NCI-H2081 (cell line): ENCODE measurements at regions not wholly inside any gene's neighbourhood (a gene's known extent, or its start where the extent isn't known, plus 50 kb on each side); places are given as distances from the start of the nearest gene placed in this dataset.
"Not testable (repeated sequence)": the region's sequence is repeated elsewhere in the genome, so short reads cannot be mapped to it uniquely, and the experiment has no call there.

ENCODE experiments used
- DNase-seq, 2 experiments: peaks; one replicate each; lab custom pipeline; 2025; lab: John Stamatoyannopoulos, UW

DNA sequence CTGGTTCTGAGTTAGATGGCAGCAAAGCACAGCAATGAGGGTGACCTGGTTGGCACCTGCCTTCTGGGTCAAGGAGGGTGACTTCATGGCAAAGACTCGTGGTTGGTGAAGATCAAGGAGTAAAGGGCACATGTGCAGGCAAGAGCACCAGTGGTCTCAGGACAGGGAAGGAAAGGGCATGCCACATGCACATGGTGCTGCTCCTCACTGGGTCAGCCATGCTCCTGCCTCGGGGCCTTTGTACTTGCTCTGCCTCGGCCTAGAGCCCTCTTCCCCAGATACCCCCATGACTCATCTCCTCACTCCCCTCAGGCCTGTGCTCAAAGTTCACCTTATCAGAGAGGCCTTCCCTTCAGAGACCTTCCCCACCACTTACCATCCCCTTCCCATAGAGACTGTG lies 106.7 kb upstream of the KDM7A start:
- DNase-seq, result no peak

DNA sequence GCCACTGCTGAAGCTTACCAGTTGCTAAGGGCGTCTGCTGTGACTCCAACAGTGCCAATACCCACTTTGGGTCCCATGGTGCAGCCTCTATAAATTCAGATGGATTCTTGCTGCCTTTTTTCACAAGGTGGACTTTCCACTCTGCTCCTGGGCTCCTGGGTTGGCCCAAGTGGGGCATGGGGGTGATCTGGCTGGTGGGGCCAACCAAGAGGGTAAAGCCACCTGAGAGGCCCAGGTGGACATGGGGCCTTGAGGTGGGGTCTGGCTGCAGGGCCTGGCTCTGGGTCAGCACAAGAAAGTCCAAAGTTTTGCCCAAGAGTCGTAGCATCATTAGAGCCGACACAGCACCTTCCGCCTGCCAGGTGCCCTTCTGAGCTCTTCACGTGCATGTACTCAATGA lies 105.2 kb upstream of the KDM7A start:
- no peak for DNase-seq

DNA sequence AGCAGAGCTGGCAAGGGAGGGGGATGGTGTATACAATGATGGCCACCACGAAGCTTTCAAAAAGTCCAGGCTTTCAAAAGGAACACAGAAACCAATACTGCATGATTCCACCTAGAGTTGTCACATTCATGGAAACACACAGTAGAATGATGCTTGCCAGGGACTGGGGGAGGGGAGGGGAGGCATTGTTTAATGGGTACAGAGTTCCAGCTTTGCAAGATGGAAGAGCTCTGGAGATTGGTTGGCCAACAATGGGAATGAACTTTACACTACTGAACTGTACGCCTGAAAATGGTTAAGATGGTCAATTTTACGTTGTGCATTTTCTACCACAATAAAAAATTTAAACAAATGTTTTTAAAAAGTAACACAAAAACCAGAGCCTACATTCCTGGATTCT lies 104.5 kb upstream of the KDM7A start:
- DNase-seq, result no peak

DNA sequence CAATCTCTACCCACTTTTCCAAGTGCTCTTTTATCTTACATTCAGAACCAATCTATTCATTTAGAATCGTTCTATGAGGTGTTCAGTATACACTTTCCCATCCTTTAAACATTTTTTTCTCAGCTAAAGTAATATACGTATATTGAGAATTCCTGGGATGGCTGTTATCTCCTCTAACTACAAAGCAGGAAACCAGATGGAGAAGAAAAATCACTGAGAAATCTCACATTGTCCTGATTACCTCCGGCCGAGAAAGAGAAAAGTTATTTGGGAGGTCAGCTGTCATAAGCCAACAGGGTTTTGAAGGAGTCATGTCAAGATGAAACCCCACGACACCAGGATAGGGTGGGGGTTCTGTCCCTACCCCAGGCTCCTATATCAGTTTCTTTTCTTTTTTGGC lies 99.2 kb upstream of the KDM7A start:
- no peak for DNase-seq

DNA sequence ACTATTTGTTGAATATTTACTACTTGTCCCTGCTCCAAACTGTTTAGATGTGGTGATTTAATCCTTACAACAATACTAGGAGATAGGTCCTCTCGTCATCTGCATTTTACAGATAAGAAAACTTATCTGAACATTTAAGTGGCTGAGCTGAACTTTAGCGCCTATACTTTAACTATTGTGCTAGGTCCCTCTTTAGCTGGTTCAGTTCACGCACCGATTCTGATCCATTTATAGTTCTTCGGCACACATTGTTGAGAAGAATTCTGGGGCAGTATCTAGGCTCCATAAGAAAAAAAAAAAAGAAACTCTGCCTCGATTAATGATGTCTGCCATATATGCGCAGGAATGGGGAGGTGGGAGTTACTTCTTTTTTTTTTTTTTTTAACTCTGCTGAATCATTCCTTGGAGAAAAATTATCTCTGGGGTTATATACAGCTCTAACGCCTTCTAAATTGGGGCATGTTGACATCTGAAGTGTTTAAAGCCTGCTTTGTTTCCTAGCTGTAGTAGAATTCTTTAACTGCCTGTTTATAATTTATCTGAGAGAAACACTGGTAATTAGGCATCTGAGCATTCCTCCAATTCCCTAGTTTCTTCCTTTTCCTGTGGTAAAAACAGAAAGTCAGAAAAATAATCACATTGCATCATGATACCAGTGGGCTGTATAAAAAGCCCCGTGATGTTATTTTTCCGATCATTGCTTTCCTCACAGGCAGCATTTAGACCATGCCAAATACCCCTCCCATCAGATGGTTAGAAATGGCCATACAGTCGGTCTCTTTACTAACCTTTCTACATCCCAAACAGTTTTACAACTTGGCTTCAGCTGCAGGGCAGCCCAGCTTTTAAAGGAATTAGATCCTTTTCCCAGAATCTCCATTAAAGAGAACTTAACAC lies 98.5 kb upstream of the KDM7A start:
- DNase-seq, result no peak

DNA sequence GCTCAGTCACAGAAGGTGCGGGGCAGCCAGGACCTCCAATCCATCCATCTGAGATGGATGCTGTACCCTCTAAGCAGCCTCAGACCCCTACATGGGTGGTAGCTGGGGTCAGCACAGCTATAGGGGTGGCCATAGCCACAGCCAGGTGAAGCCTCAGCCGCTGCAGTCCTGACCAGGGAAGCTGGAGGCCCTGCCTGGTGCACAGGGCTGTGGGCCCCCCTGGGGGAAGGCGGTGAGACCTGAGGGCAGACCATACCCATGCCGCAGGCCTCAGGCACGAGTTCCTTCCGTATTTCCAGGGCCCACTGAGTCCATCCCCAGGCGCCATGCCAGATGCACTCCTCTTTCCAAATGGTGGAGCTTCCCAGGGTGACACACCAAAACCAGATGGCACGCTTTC lies 96.6 kb upstream of the KDM7A start:
- DNase-seq, result no peak

DNA sequence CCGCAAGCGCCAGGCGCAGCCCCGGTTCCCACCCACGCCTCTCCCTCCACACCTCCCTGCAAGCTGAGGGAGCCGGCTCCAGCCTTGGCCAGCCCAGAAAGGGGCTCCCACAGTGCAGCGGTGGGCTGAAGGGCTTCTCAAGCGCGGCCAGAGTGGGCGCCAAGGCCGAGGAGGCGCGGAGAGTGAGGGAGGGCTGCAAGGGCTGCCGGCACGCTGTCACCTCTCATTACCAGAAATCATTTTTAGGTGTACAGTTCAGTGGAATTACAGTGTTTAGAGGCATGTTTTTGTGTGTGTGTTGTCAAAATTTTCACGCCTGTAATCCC lies 94.8 kb upstream of the KDM7A start:
- DNase-seq, result not testable (repeated sequence)

DNA sequence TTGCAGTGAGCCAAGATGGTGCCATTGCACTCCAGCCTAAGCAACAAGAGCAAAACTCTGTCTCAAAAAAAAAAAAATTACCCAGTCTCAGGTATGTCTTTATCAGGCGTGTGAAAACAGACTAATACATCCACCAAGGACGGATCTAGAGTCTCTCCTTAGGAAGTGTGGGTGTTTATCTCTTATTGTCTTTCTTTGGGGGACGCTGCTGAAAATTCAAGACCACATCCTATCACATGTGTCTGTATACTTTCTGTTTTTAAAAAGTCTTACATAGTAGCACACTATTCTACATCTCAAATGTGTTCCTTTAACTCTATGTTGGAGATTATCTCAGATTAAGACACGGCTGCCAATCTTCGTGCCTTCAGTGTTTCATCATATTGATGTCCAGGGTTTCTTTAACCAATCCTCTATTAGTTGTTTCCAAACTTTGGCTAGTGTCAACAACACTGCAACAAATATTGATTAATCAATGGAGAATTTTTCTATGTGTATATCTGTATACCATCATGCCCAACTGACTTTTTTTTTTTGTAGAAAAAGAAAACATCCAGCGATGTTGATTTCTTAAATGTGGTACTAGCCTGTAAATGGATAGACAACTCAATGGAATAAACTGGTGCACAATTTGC lies 92.3 kb upstream of the KDM7A start:
- no peak for DNase-seq

DNA sequence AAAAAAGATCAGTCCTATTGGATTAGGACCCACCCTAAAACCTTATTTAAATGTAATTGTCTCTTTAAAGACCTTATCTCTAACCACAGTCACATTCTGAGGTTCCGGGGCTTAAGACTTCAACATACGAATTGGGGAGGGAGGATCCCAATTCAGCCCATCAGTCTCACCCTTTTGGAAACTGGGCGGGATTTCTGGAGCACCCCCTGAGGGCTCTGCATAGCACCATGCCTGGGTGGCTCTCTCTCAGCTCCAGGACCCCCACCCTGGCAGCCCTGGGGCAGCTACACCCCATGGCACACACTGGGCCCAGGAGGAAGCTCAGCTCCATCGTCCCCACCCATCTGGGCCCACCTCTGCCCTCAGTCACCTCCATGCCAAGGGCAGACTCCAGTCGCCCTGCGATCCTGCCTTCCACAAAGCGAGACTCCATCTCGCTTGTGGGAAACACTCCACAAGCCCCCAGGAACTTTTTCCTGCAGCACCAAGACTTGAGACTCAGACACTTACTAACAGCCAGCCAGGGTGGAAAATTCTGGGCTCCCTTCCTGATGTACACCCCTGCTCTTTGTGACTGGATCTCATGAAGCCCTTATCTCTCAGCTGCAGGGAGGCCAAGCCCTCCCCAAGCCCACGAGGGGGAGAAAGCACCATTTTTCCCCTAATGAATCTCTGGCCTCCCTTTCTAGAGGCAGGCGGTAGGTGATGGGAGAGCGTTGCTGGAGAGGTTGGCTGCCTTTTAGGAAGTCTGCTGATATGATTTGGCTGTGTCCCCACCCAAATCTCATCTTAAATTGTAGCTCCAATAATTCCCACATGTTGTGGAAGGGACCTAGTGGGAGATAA lies 90.8 kb upstream of the KDM7A start:
- DNase-seq, result no peak

DNA sequence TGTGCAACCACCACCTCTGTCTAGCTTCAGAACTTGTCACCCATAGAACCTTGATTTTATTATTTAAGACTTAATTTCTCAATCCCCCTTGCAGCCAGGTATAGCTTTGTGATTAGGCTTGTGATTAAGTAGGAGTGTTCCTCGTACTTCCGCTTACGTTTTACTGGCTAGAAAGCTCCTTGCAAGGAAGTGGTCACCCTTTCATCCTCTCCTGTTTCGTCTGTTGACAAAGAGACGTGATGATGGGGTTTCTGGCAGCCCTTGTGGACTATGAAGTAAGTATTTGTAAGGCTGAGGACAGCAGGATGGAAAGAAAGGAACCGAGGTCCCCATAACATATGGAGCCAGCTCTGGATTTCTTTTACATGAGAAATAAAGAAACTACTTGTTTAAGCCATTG lies 86.5 kb upstream of the KDM7A start:
- no peak for DNase-seq

DNA sequence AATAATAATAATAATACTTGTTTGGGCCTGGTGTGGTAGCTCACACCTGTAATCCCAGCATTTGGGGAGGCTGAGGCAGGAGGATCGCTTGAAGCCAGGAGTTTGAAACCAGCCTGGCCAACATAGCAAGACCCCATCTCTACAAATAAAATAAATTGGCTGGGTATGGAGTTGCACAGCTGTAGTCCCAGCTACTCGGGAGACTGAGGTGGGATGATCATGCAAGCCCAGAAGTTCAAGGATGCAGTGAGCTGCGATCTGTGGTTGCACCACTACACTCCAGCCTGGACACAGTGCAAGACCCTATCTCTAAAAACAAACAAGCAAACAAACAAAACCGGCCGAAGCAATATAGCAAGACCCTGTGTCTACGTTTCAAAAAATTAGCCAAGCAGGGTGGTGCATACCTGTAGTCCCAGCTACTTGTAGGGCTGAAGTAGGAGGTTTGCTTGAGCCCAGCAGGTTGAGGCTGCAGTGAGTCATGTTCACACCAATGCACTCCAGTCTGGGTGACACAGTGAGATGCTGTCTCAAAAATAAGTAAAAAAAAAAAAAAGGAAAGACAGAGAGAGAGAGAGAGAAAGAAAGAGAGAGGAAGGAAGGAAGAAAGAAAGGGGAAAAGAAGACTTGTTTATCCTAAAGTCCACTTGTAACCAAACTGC lies 85.6 kb upstream of the KDM7A start:
- DNase-seq, result no peak

DNA sequence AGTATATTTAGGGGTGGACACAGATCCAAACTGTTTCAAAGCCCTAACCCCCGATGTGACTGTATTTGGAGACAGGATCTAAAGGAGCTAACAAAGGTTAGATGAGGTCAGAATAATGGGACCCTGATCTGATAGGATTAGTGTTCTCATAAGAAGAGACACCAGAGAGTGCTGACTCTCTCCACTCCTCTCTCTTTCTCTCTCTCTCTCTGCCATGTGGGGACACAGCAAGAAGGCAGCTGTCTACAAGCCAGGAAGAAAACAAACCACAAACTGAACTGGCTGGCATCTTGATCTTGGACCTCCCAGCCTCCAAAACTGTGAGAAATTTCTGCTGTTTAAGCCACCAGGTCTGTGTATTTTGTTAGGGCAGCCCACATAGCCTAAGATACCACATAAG lies 84.7 kb upstream of the KDM7A start:
- DNase-seq, result no peak

DNA sequence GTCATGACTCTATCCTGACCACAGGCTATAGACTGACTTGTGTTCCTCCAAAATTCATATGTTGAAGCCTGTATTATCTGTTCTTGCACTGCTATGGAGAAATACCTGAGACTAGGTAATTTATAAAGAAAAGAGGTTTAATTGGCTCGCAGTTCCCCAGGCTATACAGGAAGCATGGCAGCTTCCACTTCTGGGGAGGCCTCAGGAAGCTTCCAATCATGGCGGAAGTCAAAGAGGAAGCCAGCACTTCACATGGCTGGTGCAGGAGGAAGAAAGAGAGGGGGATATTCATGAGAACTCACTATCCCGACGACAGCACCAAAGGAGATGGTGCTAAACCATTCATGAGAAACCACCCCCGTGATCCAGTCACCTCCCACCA lies 84.3 kb upstream of the KDM7A start:
- DNase-seq, result no peak

DNA sequence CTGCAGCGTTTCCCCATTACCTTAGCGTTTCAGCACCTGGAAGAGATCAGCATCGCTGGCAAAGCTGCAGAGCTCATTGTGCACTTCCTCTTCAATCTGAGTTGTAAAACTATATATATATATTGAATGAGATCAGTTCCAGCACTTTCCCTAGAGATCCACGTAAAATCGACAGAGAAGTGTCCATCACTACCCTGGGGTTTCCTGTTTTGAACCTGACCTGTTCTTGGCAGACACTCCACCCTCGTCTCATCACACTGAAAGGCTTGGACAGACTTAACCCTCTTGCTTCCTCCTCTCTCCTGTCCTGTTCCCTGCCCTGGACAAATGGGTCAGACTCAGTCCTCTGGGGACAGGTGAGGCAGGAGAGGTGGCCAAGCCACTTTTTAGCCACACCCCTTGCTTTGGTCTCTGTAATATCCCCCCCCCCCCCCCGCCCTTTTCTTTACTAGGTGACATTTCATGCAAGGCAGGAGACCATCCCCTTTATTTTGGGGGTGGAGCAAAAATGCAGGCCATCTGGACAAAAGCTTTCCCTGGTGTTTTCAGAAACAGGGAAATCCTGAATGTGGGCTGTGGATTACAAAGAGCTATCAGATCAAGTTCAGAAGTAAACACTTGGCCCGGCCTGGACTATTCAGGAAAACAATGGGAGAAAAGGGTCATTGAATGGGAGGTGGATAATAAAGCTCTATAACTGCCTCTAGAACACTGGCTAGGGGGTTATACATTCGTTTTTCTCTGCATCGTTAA lies 83.7 kb upstream of the KDM7A start:
- peak; percentile 43 to 52 for DNase-seq

DNA sequence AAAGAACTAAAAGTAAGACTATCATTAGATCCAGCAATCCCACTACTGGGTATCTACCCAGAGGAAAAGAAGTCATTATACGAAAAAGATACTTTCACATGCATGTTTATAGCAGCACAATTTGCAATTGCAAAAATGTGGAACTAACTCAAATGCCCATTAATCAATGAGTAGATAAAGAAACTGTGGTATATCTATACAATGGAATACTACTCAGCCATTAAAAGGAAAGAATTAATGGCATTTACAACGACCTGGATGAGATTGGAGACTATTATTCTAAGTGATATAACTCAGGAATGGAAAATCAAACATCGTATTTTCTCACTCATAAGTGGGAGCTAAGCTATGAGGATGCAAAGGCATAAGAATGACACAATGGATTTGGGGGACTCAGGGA lies 80.5 kb upstream of the KDM7A start:
- not testable (repeated sequence) for DNase-seq

DNA sequence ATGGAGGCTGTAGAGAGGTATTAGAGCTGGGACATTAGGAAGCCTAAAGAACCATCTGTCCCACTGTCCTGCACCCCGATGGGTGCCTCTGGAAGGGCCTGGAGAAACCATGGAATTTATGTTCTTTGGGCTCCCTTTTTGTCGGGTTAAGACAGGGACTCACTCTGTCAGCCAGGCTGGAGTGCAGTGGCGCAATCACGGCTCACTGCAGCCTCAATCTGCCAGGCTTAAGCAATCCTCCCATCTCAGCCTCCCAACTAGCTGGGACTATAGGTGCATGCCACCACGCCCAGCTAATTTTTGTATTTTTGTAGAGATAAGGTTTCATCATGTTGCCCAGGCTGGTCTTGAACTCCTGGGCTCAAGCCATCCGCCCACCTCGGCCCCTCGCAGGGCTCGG lies 78.2 kb upstream of the KDM7A start:
- not testable (repeated sequence) for DNase-seq

DNA sequence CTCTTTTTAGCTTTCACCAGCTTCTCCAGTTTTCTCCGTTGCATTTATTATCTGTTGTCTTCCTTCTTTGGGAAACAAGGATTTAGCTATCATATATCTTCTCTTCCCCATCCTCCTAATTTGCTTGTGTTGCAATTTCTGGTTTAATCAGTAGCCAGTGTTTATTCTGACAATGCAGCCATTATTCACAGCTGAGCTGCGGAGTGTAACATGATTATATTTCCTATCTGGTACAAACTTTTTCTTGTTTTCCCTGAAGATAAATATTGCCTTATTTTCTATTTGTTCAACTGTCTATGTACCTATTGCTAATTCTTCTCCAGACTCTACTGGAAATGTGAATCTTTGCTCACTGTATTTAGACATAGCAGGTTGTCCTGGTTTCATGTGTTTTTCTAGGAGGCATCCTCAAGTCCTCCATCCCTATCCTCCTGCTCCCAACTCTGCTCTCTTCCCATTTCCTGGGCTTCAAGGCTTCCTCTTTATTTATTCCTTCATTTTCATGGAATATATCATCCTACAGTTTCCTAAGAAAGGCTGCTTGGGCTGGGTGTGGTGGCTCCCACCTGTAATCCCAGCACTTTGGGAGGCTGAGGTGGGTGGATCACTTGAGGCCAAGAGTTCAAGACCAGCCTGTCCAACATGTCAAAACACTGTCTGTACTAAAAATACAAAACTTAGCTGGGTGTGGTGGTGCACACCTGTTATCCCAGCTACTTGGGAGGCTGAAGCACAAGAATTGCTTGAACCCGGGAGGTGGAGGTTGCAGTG lies 72.4 kb upstream of the KDM7A start:
- no peak for DNase-seq

DNA sequence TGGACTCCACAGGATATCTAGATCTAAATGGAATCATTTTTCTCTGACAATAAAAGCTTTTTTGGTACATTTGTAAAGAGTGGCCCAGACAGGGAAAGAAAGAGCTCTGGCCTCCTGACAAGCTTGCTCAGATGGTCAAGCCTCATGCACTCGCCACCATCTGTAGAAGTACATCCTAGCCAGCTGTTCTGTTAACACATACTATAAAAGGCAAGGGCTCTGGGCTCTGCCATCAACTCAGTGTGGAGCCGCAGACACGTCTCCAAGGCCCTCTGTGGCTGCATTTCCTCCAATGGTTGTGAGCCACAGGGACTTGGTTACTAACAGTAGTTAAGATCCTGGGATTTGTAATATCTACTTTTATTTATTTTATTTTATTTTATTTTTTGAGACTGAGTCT lies 70.8 kb upstream of the KDM7A start:
- DNase-seq, result no peak

DNA sequence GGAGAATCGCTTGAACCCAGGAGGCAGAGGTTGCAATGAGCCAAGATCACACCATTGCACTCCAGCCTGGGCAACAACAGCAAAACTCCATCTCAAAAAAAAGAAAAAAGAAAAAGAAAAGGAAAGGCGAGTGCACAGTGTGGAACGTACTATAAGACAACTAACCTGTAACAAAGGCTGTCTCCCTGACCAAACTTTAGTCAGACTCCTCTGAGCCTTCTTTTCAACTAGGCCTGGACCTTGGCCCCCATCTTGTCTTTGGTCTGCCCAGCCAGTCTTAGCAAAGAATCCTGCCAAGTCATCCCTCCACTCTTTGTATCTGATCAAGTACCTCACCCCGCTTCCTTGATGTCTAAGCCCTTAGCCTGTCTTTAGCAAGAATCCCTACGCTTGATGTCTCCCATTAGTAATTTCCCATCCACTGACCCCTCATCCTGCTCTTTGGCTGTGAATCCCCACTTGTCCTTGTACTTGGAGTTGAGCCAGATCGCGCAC lies 68.9 kb upstream of the KDM7A start:
- DNase-seq, result no peak
